Parathyroid adenoma (tissue), 2 donors: ENCODE measurements at regions not wholly inside any gene's neighbourhood (a gene's known extent, or its start where the extent isn't known, plus 50 kb on each side); places are given as distances from the start of the nearest gene placed in this dataset.
"Not testable (repeated sequence)": the region's sequence is repeated elsewhere in the genome, so short reads cannot be mapped to it uniquely, and the experiment has no call there.

ENCODE experiments used
- H2AFZ ChIP-seq: fragments of 300-600 bp; sonication (generic); one replicate; pipeline ENCODE4 v1.7.0; 2017; ENCODE audit warnings: antibody characterized with exemption, mild to moderate bottlenecking
- H3K27ac ChIP-seq: fragments of 300-600 bp; sonication (generic); one replicate; pipeline ENCODE4 v1.7.0; 2017
- H3K27me3 ChIP-seq: fragments of 300-600 bp; sonication (generic); one replicate; pipeline ENCODE4 v1.7.0; 2017; ENCODE audit warnings: low read length; ENCODE audit not compliant: control insufficient read depth, insufficient read depth
- H3K36me3 ChIP-seq: fragments of 300-600 bp; sonication (generic); one replicate; pipeline ENCODE4 v1.7.0; 2017; ENCODE audit warnings: low read length; ENCODE audit not compliant: control insufficient read depth, insufficient read depth
- H3K4me1 ChIP-seq: fragments of 300-600 bp; sonication (generic); one replicate; pipeline ENCODE4 v1.7.0; 2017; ENCODE audit warnings: control low read depth
- H3K4me2 ChIP-seq: fragments of 300-600 bp; sonication (generic); one replicate; pipeline ENCODE4 v1.7.0; 2017; ENCODE audit warnings: low read length
- H3K4me3 ChIP-seq: fragments of 300-600 bp; sonication (generic); one replicate; pipeline ENCODE4 v1.7.0; 2017; ENCODE audit warnings: low read depth, low read length
- H3K79me2 ChIP-seq: fragments of 300-600 bp; sonication (generic); one replicate; pipeline ENCODE4 v1.7.0; 2017; ENCODE audit warnings: control low read depth
- H3K9ac ChIP-seq: fragments of 300-600 bp; sonication (generic); one replicate; pipeline ENCODE4 v1.7.0; 2017; ENCODE audit warnings: mild to moderate bottlenecking
- H3K9me3 ChIP-seq: fragments of 300-600 bp; sonication (generic); one replicate; pipeline ENCODE4 v1.7.0; 2017; ENCODE audit warnings: low read length; ENCODE audit not compliant: control insufficient read depth
- TF ChIP-seq, protein P1 (sequence below): fragments of 300-600 bp; sonication (generic); IDR thresholded peaks from one replicate; pipeline ENCODE4 v1.7.0; 2017; ENCODE audit warnings: antibody characterized with exemption, mild to moderate bottlenecking
- donor health status: primary hyperparathyroidism.

DNA sequence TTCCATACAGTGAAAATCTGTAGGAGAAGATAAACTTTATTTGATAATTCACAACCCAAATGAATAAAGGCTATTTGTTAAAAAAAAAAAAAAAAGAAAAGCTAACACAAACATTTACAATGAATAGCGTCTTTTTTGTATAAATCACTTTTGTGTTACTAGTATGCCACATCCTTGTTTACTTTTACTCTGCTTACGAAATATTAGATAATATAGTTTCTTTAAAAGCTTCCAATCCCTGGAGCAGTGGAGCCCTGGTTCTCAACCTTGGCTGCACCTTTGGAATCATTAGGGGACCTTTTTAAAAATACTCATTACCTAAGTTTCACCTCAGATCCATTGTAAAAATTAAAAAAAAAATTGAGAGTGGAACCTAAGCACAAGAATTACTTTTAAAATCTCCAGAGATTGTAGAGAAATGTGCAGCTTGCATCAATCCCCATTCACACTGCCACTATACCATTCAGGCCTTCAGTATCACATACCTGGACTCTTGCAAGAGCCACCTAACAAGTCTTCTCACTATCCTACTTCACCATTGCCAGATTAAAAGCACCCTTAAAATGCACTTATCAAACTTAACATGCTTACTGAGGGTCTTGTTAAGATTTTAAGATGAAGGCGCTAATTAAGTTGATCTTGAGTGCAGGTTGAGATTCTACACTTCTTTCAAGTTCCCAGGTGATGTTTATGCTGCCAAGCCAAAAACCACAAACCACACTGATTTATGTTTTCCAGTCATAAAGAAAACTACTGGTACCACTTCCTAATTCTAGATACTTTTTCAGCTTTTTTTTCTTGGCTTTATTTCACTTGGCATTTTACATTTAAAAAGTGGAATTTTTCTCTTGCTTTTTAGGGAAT is 59.7 kb upstream of the ZC3H15 start:
- TF ChIP-seq, protein P1, sequence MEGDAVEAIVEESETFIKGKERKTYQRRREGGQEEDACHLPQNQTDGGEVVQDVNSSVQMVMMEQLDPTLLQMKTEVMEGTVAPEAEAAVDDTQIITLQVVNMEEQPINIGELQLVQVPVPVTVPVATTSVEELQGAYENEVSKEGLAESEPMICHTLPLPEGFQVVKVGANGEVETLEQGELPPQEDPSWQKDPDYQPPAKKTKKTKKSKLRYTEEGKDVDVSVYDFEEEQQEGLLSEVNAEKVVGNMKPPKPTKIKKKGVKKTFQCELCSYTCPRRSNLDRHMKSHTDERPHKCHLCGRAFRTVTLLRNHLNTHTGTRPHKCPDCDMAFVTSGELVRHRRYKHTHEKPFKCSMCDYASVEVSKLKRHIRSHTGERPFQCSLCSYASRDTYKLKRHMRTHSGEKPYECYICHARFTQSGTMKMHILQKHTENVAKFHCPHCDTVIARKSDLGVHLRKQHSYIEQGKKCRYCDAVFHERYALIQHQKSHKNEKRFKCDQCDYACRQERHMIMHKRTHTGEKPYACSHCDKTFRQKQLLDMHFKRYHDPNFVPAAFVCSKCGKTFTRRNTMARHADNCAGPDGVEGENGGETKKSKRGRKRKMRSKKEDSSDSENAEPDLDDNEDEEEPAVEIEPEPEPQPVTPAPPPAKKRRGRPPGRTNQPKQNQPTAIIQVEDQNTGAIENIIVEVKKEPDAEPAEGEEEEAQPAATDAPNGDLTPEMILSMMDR: no peak
- Histone ChIP-seq H3K79me2 (no peaks in the 10 kb centered on the region), H3K27ac (no peak overlapping the region), H3K4me3 (no peak overlapping the region), H2AFZ (no peak overlapping the region), H3K4me2 (no peak overlapping the region), H3K9me3 (no peaks in the 10 kb centered on the region), H3K27me3 (no peaks in the 10 kb centered on the region), H3K36me3 (no peaks in the 10 kb centered on the region), H3K9ac (no peak overlapping the region), H3K4me1 (peaks cover 6% of the 10 kb centered on the region)

DNA sequence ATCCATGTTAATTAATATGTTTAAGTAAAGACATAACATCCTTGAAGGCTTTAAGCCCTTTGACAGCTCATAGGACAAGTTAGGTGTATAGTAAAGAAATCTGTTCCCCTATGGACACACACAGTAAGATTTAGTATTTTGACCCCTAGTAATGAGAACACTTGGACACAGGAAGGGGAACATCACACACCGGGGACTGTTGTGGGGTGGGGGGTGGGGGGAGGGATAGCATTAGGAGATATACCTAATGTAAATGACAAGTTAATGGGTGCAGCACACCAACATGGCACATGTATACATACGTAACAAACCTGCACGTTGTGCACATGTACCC is 59.1 kb upstream of the ZC3H15 start:
- not testable (repeated sequence) for H3K27me3 ChIP-seq, H3K9me3 ChIP-seq, H2AFZ ChIP-seq, H3K4me1 ChIP-seq, H3K4me2 ChIP-seq, H3K36me3 ChIP-seq, H3K27ac ChIP-seq, H3K9ac ChIP-seq, H3K79me2 ChIP-seq, H3K4me3 ChIP-seq

DNA sequence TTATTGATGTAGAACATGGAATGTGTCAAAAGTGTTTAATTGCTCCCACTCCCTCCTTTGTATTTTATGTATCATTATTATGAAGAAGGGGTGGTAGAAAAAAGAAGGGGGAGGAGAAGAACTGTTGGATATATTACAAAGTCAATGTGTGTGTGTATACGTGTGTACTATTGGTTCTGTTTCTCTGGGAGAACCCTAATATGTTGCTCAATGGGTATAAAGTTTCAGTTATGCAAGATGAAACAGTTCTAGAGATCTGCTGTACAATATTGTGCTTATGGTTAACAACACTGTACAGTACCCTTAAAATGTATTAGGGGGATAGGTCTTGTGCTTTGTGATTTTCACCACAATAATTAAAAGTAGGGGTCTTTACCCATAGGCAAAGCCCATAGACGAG is 58.1 kb upstream of the ZC3H15 start:
- H3K4me3 ChIP-seq: no peak overlapping the region
- H2AFZ ChIP-seq: no peak overlapping the region
- peaks cover 6% of the 10 kb centered on the region for H3K4me1 ChIP-seq
- no peaks in the 10 kb centered on the region for H3K36me3 ChIP-seq
- H3K27ac ChIP-seq: no peak overlapping the region
- H3K27me3 ChIP-seq: no peaks in the 10 kb centered on the region
- H3K9ac ChIP-seq: no peak overlapping the region
- no peaks in the 10 kb centered on the region for H3K79me2 ChIP-seq
- H3K9me3 ChIP-seq: no peaks in the 10 kb centered on the region
- H3K4me2 ChIP-seq: no peak overlapping the region
- TF ChIP-seq, protein P1: no peak

DNA sequence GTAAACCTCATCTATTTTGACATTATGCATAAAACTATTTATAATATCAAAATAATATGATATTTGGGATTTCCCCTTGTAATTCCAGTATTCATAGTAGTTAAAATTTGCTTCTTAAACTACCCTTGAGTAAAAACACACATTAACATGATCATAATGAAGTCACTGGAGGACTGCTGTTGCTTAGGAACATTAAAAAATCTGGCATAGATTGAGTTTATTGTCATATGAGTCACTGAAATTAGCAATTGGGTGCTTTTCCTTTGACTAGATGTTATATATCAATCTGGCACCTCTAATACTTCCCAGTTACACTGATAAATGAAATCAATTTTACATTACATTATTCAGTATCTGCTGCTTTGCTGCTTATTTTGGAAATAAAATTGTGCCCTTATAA is 57.0 kb upstream of the ZC3H15 start:
- no peak overlapping the region for H3K4me3 ChIP-seq
- H3K79me2 ChIP-seq: no peaks in the 10 kb centered on the region
- H3K4me1 ChIP-seq: peaks cover 4% of the 10 kb centered on the region
- no peak overlapping the region for H2AFZ ChIP-seq
- TF ChIP-seq, protein P1: no peak
- H3K27ac ChIP-seq: no peak overlapping the region
- no peaks in the 10 kb centered on the region for H3K36me3 ChIP-seq
- H3K9me3 ChIP-seq: no peaks in the 10 kb centered on the region
- H3K4me2 ChIP-seq: no peak overlapping the region
- H3K9ac ChIP-seq: no peak overlapping the region
- H3K27me3 ChIP-seq: no peaks in the 10 kb centered on the region

DNA sequence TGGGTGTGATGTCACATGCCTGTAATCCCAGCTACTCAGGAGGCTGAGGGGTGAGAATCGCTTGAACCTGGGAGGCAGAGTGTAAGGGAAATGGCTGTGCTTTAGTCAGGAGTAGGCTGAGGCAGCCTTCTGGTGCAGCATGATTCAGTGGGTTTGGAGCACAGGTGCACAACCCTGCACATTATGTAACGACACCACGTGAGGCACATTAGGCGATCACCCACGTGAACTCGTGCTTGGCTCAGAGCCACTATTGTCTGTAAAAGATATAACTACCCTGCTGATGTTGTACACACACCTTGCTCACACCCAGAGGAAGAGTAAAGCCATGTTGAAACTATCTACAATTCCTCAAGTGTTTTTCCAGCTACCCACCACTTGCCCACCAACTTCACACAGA is 54.8 kb upstream of the ZC3H15 start:
- TF ChIP-seq, protein P1: no peak
- no peak overlapping the region for H3K9ac ChIP-seq
- H3K4me2 ChIP-seq: no peak overlapping the region
- no peak overlapping the region for H3K27ac ChIP-seq
- H3K36me3 ChIP-seq: peaks cover 2% of the 10 kb centered on the region
- no peak overlapping the region for H3K4me3 ChIP-seq
- H3K9me3 ChIP-seq: no peaks in the 10 kb centered on the region
- no peaks in the 10 kb centered on the region for H3K27me3 ChIP-seq
- H2AFZ ChIP-seq: no peak overlapping the region
- H3K79me2 ChIP-seq: no peaks in the 10 kb centered on the region
- peaks cover 4% of the 10 kb centered on the region for H3K4me1 ChIP-seq
